BLaER1 treated with 17β-estradiol and CSF1 and Interleukin-3, amounts not matched to agents 10 nM and 100 nM (cell line): ENCODE measurements at regions not wholly inside any gene's neighbourhood (a gene's known extent, or its start where the extent isn't known, plus 50 kb on each side); places are given as distances from the start of the nearest gene placed in this dataset.

Experiments used
- H3K27ac ChIP-seq, 11 experiments: shearing (Covaris generic); formaldehyde crosslinking; 2 replicates each; pipeline ENCODE4 v1.8.1; 2022
- H3K27me3 ChIP-seq, 11 experiments: shearing (Covaris generic); formaldehyde crosslinking; 2 replicates each; pipeline ENCODE4 v1.8.1; 2022
- H3K36me3 ChIP-seq, 11 experiments: shearing (Covaris generic); formaldehyde crosslinking; 2 replicates each; pipeline ENCODE4 v1.8.1; 2022
- H3K4me1 ChIP-seq, 10 experiments: shearing (Covaris generic); formaldehyde crosslinking; 2 replicates each; pipeline ENCODE4 v1.8.1; 2022
- H3K4me2 ChIP-seq, 11 experiments: shearing (Covaris generic); formaldehyde crosslinking; 2 replicates each; pipeline ENCODE4 v1.8.1; 2022
- H3K4me3 ChIP-seq, 10 experiments: shearing (Covaris generic); formaldehyde crosslinking; 2 replicates each; pipeline ENCODE4 v1.8.1; 2022
- H3K9ac ChIP-seq, 11 experiments: shearing (Covaris generic); formaldehyde crosslinking; 2 replicates each; pipeline ENCODE4 v1.8.1; 2022
- H3K9me3 ChIP-seq, 11 experiments: shearing (Covaris generic); formaldehyde crosslinking; replicated peaks in 1 of 11; 2 replicates each; pipeline ENCODE4 v1.8.1; 2022
- H4K20me1 ChIP-seq, 11 experiments: shearing (Covaris generic); formaldehyde crosslinking; 2 replicates each; pipeline ENCODE4 v1.8.1; 2022
- Cebpa-rat ChIP-seq, 11 experiments: shearing (Covaris generic); IDR thresholded peaks; 2 replicates each; pipeline ENCODE4 v1.8.1; 2022

- Histone ChIP-seq H3K4me1 (peaks cover 1 to 28% (median 17%) of the 10 kb centered on the region in 10 experiments), H3K9ac (no peak overlapping the region), H3K27ac (no peak overlapping the region), H3K36me3 (peaks cover 0 to 6% (median 0%) of the 10 kb centered on the region in 11 experiments; a peak in 1 of 22 replicates), H3K4me3 (no peak overlapping the region), H3K9me3 (peaks cover 57 to 92% (median 65%) of the 10 kb centered on the region in 11 experiments), H3K27me3 (no peaks in the 10 kb centered on the region), H4K20me1 (no peaks in the 10 kb centered on the region), H3K4me2 (no peak overlapping the region)
- no peak for TF ChIP-seq Cebpa-rat (IDR thresholded peaks at IDR 0.05)
These were observed 104.2 kb downstream of the ZNF621 start for GRCh38 chr3:40628984-40629383.

GRCh38 chr3:40631341-40631995 lies 106.7 kb downstream of the ZNF621 start:
- H3K4me3 ChIP-seq, result no peak overlapping the region

GRCh38 chr3:40637906-40638305 lies 113.1 kb downstream of the ZNF621 start:
- H3K9ac ChIP-seq, result no peak overlapping the region
- H3K27ac ChIP-seq, result no peak overlapping the region
- H3K27me3 ChIP-seq, result no peaks in the 10 kb centered on the region
- no peaks in the 10 kb centered on the region for H3K4me1 ChIP-seq
- no peaks in the 10 kb centered on the region for H4K20me1 ChIP-seq
- peaks cover 9 to 39% (median 17%) of the 10 kb centered on the region in 11 experiments; a peak in 20 of 22 replicates for H3K9me3 ChIP-seq
- no peak overlapping the region for H3K4me2 ChIP-seq
- H3K36me3 ChIP-seq, result no peaks in the 10 kb centered on the region
- no peak for TF ChIP-seq Cebpa-rat (IDR thresholded peaks at IDR 0.05)
- H3K4me3 ChIP-seq, result no peak overlapping the region

More at GRCh38 chr3:40631341-40631995, 106.7 kb downstream of the ZNF621 start:
- Histone ChIP-seq H3K27me3 (no peaks in the 10 kb centered on the region), H3K27ac (peak overlapping the region in 4 of 11 experiments; percentile 5 to 51 (median 30); a peak in 2 of 22 replicates), H4K20me1 (no peaks in the 10 kb centered on the region), H3K9ac (no peak overlapping the region), H3K4me2 (peak overlapping the region in 9 of 11 experiments; percentile 17 to 68 (median 63); a peak in 16 of 22 replicates), H3K9me3 (peaks cover 48 to 84% (median 62%) of the 10 kb centered on the region in 11 experiments), H3K4me1 (peaks cover 0 to 15% (median 12%) of the 10 kb centered on the region in 10 experiments; a peak in 16 of 20 replicates), H3K36me3 (peaks cover 0 to 6% (median 0%) of the 10 kb centered on the region in 11 experiments; a peak in 1 of 22 replicates)
- no peak for TF ChIP-seq Cebpa-rat (IDR thresholded peaks at IDR 0.05)

GRCh38 chr3:40639006-40639405 lies 114.2 kb downstream of the ZNF621 start:
- Histone ChIP-seq H3K4me3 (no peak overlapping the region), H3K4me1 (no peaks in the 10 kb centered on the region), H3K4me2 (no peak overlapping the region), H3K27me3 (no peaks in the 10 kb centered on the region), H4K20me1 (no peaks in the 10 kb centered on the region), H3K27ac (no peak overlapping the region), H3K9me3 (peaks cover 7 to 28% (median 11%) of the 10 kb centered on the region in 11 experiments; a peak in 19 of 22 replicates), H3K9ac (no peak overlapping the region), H3K36me3 (no peaks in the 10 kb centered on the region)
- no peak for TF ChIP-seq Cebpa-rat (IDR thresholded peaks at IDR 0.05)

- no peaks in the 10 kb centered on the region for H3K9me3 ChIP-seq
- no peak overlapping the region for H3K4me3 ChIP-seq
- H3K4me2 ChIP-seq, result no peak overlapping the region
- no peaks in the 10 kb centered on the region for H3K27me3 ChIP-seq
- no peak overlapping the region for H3K27ac ChIP-seq
- no peaks in the 10 kb centered on the region for H3K36me3 ChIP-seq
- no peak overlapping the region for H3K9ac ChIP-seq
- TF ChIP-seq Cebpa-rat (IDR thresholded peaks at IDR 0.05), result no peak
- H4K20me1 ChIP-seq, result no peaks in the 10 kb centered on the region
- H3K4me1 ChIP-seq, result no peaks in the 10 kb centered on the region
These were observed 118.1 kb downstream of the ZNF621 start for GRCh38 chr3:40642812-40643211.

- no peak for TF ChIP-seq Cebpa-rat (IDR thresholded peaks at IDR 0.05)
- Histone ChIP-seq H3K36me3 (no peaks in the 10 kb centered on the region), H3K4me3 (no peak overlapping the region), H4K20me1 (no peaks in the 10 kb centered on the region), H3K27me3 (no peaks in the 10 kb centered on the region), H3K9ac (no peak overlapping the region), H3K27ac (no peak overlapping the region), H3K9me3 (no peaks in the 10 kb centered on the region), H3K4me1 (no peaks in the 10 kb centered on the region), H3K4me2 (no peak overlapping the region)
These were observed 121.1 kb downstream of the ZNF621 start for GRCh38 chr3:40645883-40646282.

GRCh38 chr3:40649346-40649745 lies 124.6 kb downstream of the ZNF621 start:
- H3K4me2 ChIP-seq, result no peak overlapping the region
- no peaks in the 10 kb centered on the region for H4K20me1 ChIP-seq
- H3K36me3 ChIP-seq, result no peaks in the 10 kb centered on the region
- no peaks in the 10 kb centered on the region for H3K4me1 ChIP-seq
- no peak overlapping the region for H3K4me3 ChIP-seq
- no peak for TF ChIP-seq Cebpa-rat (IDR thresholded peaks at IDR 0.05)
- no peaks in the 10 kb centered on the region for H3K27me3 ChIP-seq
- H3K9ac ChIP-seq, result no peak overlapping the region
- H3K9me3 ChIP-seq, result no peaks in the 10 kb centered on the region
- no peak overlapping the region for H3K27ac ChIP-seq

GRCh38 chr3:40652072-40652471 lies 127.3 kb downstream of the ZNF621 start:
- H3K4me1 ChIP-seq, result no peaks in the 10 kb centered on the region
- H3K36me3 ChIP-seq, result no peaks in the 10 kb centered on the region
- H3K4me3 ChIP-seq, result no peak overlapping the region
- H3K9me3 ChIP-seq, result no peaks in the 10 kb centered on the region
- no peak for TF ChIP-seq Cebpa-rat (IDR thresholded peaks at IDR 0.05)
- H3K4me2 ChIP-seq, result no peak overlapping the region
- H3K27ac ChIP-seq, result no peak overlapping the region
- no peak overlapping the region for H3K9ac ChIP-seq
- no peaks in the 10 kb centered on the region for H4K20me1 ChIP-seq
- no peaks in the 10 kb centered on the region for H3K27me3 ChIP-seq

- Histone ChIP-seq H4K20me1 (no peaks in the 10 kb centered on the region), H3K27me3 (no peaks in the 10 kb centered on the region), H3K4me3 (no peak overlapping the region), H3K9me3 (no peaks in the 10 kb centered on the region), H3K4me1 (no peaks in the 10 kb centered on the region), H3K4me2 (no peak overlapping the region), H3K36me3 (no peaks in the 10 kb centered on the region), H3K9ac (no peak overlapping the region), H3K27ac (no peak overlapping the region)
- no peak for TF ChIP-seq Cebpa-rat (IDR thresholded peaks at IDR 0.05)
These were observed 128.2 kb downstream of the ZNF621 start for GRCh38 chr3:40653001-40653400.

GRCh38 chr3:40653878-40654277 lies 129.1 kb downstream of the ZNF621 start:
- TF ChIP-seq Cebpa-rat (IDR thresholded peaks at IDR 0.05), result no peak
- H3K4me3 ChIP-seq, result no peak overlapping the region
- no peak overlapping the region for H3K9ac ChIP-seq
- no peaks in the 10 kb centered on the region for H3K36me3 ChIP-seq
- H4K20me1 ChIP-seq, result no peaks in the 10 kb centered on the region
- H3K4me2 ChIP-seq, result no peak overlapping the region
- H3K27me3 ChIP-seq, result no peaks in the 10 kb centered on the region
- H3K4me1 ChIP-seq, result no peaks in the 10 kb centered on the region
- H3K27ac ChIP-seq, result no peak overlapping the region
- no peaks in the 10 kb centered on the region for H3K9me3 ChIP-seq
